Liver (tissue), 8 donors: ENCODE measurements at regions not wholly inside any gene's neighbourhood (a gene's known extent, or its start where the extent isn't known, plus 50 kb on each side); places are given as distances from the start of the nearest gene placed in this dataset.

Experiments used
- DNase-seq: peaks from one replicate; pipeline ENCODE4 v3.0.0-alpha.2; 2017; ENCODE audit warnings: low spot score
- H3K27ac ChIP-seq, 2 donors: one replicate each; pipeline ENCODE4 v1.7.0; 2013; ENCODE audit warnings: inconsistent platforms in 2 of 2, low read length in 2 of 2, control low read depth in 1 of 2, low read depth in 1 of 2, mild to moderate bottlenecking in 1 of 2
- H3K27me3 ChIP-seq, 4 donors: one replicate each; pipeline versions ENCODE4 v1.6.1 to v1.7.0; 2013; ENCODE audit warnings: low read length in 3 of 4, inconsistent platforms in 1 of 4, mild to moderate bottlenecking in 1 of 4, moderate library complexity in 1 of 4; ENCODE audit not compliant: control insufficient read depth in 4 of 4, insufficient read depth in 4 of 4
- H3K36me3 ChIP-seq, 4 donors: one replicate each; pipeline versions ENCODE4 v1.6.1 to v1.7.0; 2013; ENCODE audit warnings: low read length in 3 of 4, mild to moderate bottlenecking in 3 of 4, low read depth in 1 of 4, moderate library complexity in 1 of 4; ENCODE audit not compliant: control insufficient read depth in 4 of 4, insufficient read depth in 3 of 4
- H3K4me1 ChIP-seq, 4 donors: one replicate each; pipeline versions ENCODE4 v1.6.1 to v1.7.0; 2013; ENCODE audit warnings: low read length in 3 of 4, mild to moderate bottlenecking in 3 of 4, moderate library complexity in 1 of 4; ENCODE audit not compliant: control insufficient read depth in 4 of 4, insufficient read depth in 4 of 4
- H3K4me3 ChIP-seq, 3 donors: one replicate each; pipeline versions ENCODE4 v1.6.1 to v1.7.0; 2013; ENCODE audit warnings: low read length in 3 of 3, control low read depth in 1 of 3, low read depth in 1 of 3, mild to moderate bottlenecking in 1 of 3
- H3K9ac ChIP-seq, 2 donors: one replicate each; pipeline ENCODE4 v1.7.0; 2013; ENCODE audit warnings: low read length in 2 of 2, mild to moderate bottlenecking in 2 of 2, moderate library complexity in 2 of 2, control low read depth in 1 of 2, low read depth in 1 of 2
- H3K9me3 ChIP-seq, 4 donors: one replicate each; pipeline versions ENCODE4 v1.6.1 to v1.7.0; 2013; ENCODE audit warnings: low read length in 3 of 4; ENCODE audit not compliant: control insufficient read depth in 4 of 4
- ATF3 ChIP-seq: IDR thresholded peaks from 2 replicates; pipeline ENCODE4 v1.6.1; 2016; ENCODE audit warnings: antibody characterized with exemption
- FOXA1 ChIP-seq: IDR thresholded peaks from 2 replicates; pipeline ENCODE4 v1.6.1; 2016; ENCODE audit warnings: antibody characterized with exemption
- FOXA2 ChIP-seq: IDR thresholded peaks from 2 replicates; pipeline ENCODE4 v1.6.1; 2016; ENCODE audit warnings: antibody characterized with exemption
- GABPA ChIP-seq, 2 donors: IDR thresholded peaks in 1 of 2; conservative IDR thresholded peaks in 1 of 2; 2 replicates each; pipeline ENCODE4 v1.6.1; 2016; ENCODE audit warnings: antibody characterized with exemption in 2 of 2, mild to moderate bottlenecking in 1 of 2, moderate library complexity in 1 of 2
- HNF4G ChIP-seq: IDR thresholded peaks from 2 replicates; pipeline ENCODE4 v1.6.1; 2016; ENCODE audit warnings: antibody characterized with exemption
- RAD21 ChIP-seq, 2 donors: IDR thresholded peaks; 2 replicates each; pipeline ENCODE4 v1.6.1; 2016; ENCODE audit warnings: antibody characterized with exemption in 2 of 2, mild to moderate bottlenecking in 2 of 2
- REST ChIP-seq: IDR thresholded peaks from 2 replicates; pipeline ENCODE4 v1.6.1; 2016; ENCODE audit warnings: antibody characterized with exemption, mild to moderate bottlenecking
- SP1 ChIP-seq: IDR thresholded peaks from 2 replicates; pipeline ENCODE4 v1.6.1; 2018; ENCODE audit warnings: antibody characterized with exemption, mild to moderate bottlenecking
- TAF1 ChIP-seq: conservative IDR thresholded peaks from 2 replicates; pipeline ENCODE4 v1.6.1; 2016; ENCODE audit warnings: antibody characterized with exemption, mild to moderate bottlenecking
- WGBS: extraction: QIAGEN DNeasy Blood & Tissue Kit; methylation state at CpG from one replicate; pipeline ENCODE4 v1.1.7; 2013; 5-methylcytosine and 5-hydroxymethylcytosine counted together
- TF ChIP-seq, protein P1 (sequence below): IDR thresholded peaks from 2 replicates; pipeline ENCODE4 v1.6.1; 2016; ENCODE audit warnings: antibody characterized with exemption
- TF ChIP-seq, protein P2 (sequence below): fragments of 150-350 bp; IDR thresholded peaks from 2 replicates; pipeline ENCODE4 v1.5.1; 2017; ENCODE audit warnings: improper control_type of control experiment, low read depth, low read length; ENCODE audit not compliant: missing input control
- TF ChIP-seq, protein P3 (sequence below): IDR thresholded peaks from 2 replicates; pipeline ENCODE4 v1.6.1; 2016; ENCODE audit warnings: antibody characterized with exemption
- donor health status: healthy.
- donor health status: healthy.
- donor health status: healthy.
- donor health status: healthy.
- donor health status: healthy.

- Histone ChIP-seq H3K4me1 (peaks cover 0 to 3% (median 0%) of the 10 kb centered on the region in 4 donors), H3K36me3 (no peaks in the 10 kb centered on the region), H3K9me3 (no peaks in the 10 kb centered on the region), H3K9ac (no peak overlapping the region), H3K27me3 (peaks cover 0 to 2% (median 0%) of the 10 kb centered on the region in 4 donors), H3K27ac (no peak overlapping the region), H3K4me3 (no peak overlapping the region)
- no peak for TF ChIP-seq ATF3
- TF ChIP-seq, protein P1, sequence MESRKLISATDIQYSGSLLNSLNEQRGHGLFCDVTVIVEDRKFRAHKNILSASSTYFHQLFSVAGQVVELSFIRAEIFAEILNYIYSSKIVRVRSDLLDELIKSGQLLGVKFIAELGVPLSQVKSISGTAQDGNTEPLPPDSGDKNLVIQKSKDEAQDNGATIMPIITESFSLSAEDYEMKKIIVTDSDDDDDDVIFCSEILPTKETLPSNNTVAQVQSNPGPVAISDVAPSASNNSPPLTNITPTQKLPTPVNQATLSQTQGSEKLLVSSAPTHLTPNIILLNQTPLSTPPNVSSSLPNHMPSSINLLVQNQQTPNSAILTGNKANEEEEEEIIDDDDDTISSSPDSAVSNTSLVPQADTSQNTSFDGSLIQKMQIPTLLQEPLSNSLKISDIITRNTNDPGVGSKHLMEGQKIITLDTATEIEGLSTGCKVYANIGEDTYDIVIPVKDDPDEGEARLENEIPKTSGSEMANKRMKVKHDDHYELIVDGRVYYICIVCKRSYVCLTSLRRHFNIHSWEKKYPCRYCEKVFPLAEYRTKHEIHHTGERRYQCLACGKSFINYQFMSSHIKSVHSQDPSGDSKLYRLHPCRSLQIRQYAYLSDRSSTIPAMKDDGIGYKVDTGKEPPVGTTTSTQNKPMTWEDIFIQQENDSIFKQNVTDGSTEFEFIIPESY: no peak
- TF ChIP-seq GABPA (IDR thresholded peaks at IDR 0.05 in 1 of 2, conservative IDR thresholded peaks at IDR 0.05 in 1 of 2): no peak
- TF ChIP-seq REST: no peak
- TF ChIP-seq HNF4G: no peak
- TF ChIP-seq TAF1: no peak
- TF ChIP-seq RAD21 (IDR thresholded peaks at IDR 0.05): no peak
- TF ChIP-seq FOXA1: no peak
- TF ChIP-seq, protein P2, sequence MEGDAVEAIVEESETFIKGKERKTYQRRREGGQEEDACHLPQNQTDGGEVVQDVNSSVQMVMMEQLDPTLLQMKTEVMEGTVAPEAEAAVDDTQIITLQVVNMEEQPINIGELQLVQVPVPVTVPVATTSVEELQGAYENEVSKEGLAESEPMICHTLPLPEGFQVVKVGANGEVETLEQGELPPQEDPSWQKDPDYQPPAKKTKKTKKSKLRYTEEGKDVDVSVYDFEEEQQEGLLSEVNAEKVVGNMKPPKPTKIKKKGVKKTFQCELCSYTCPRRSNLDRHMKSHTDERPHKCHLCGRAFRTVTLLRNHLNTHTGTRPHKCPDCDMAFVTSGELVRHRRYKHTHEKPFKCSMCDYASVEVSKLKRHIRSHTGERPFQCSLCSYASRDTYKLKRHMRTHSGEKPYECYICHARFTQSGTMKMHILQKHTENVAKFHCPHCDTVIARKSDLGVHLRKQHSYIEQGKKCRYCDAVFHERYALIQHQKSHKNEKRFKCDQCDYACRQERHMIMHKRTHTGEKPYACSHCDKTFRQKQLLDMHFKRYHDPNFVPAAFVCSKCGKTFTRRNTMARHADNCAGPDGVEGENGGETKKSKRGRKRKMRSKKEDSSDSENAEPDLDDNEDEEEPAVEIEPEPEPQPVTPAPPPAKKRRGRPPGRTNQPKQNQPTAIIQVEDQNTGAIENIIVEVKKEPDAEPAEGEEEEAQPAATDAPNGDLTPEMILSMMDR: no peak
- DNase-seq: no peak
- WGBS: 88% methylated on average over 3 of the region's 3 CpGs
These were observed 83.6 kb upstream of the LCLAT1 start for GRCh38 chr2:30363406-30363805.

GRCh38 chr2:30365201-30365600 is 81.8 kb upstream of the LCLAT1 start:
- DNase-seq: no peak
- Histone ChIP-seq H3K9ac (no peak overlapping the region), H3K27ac (no peak overlapping the region), H3K4me1 (peaks cover 0 to 3% (median 0%) of the 10 kb centered on the region in 4 donors), H3K9me3 (no peaks in the 10 kb centered on the region), H3K27me3 (peaks cover 0 to 5% (median 0%) of the 10 kb centered on the region in 4 donors), H3K4me3 (no peak overlapping the region), H3K36me3 (no peaks in the 10 kb centered on the region)
- TF ChIP-seq HNF4G: no peak
- TF ChIP-seq SP1: no peak
- TF ChIP-seq, protein P3, sequence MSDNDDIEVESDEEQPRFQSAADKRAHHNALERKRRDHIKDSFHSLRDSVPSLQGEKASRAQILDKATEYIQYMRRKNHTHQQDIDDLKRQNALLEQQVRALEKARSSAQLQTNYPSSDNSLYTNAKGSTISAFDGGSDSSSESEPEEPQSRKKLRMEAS: no peak
- no peak for TF ChIP-seq FOXA2
- TF ChIP-seq GABPA (IDR thresholded peaks at IDR 0.05 in 1 of 2, conservative IDR thresholded peaks at IDR 0.05 in 1 of 2): no peak
- no peak for TF ChIP-seq FOXA1
- TF ChIP-seq TAF1: no peak
- WGBS: 88% methylated on average over 10 of the region's 10 CpGs
